ENCODE measurements at regions not wholly inside any gene's neighbourhood (a gene's known extent, or its start where the extent isn't known, plus 50 kb on each side); places are given as distances from the start of the nearest gene placed in this dataset.

GRCh38 chr15:87201986-87202385, 1054.6 kb downstream of the NTRK3 start:
- Histone ChIP-seq H3K4me3 (ENCODE audit: low read length) (no peak overlapping the region), H3K4me1 (ENCODE audit: control insufficient read depth, insufficient read depth, low read length) (no peaks in the 10 kb centered on the region), H3K36me3 (ENCODE audit: control insufficient read depth, insufficient read depth, low read length) (no peaks in the 10 kb centered on the region), H3K9ac (ENCODE audit: extremely low read depth, low read length, poor library complexity, severe bottlenecking) (no peak overlapping the region), H3K27ac (ENCODE audit: low read depth, low read length) (no peak overlapping the region), H3K9me3 (ENCODE audit: control insufficient read depth, low read length) (no peaks in the 10 kb centered on the region), H3K27me3 (ENCODE audit: control insufficient read depth, insufficient read depth, low read length, poor library complexity, severe bottlenecking) (no peaks in the 10 kb centered on the region)
- WGBS, 2 experiments (ENCODE audit: insufficient coverage in 1 of 2, insufficient read length in 1 of 2): 86% methylated on average over 2 of the region's 2 CpGs; no CpG with 5 or more reads in 1 of the 2 experiments
- H3K4me3 Mint-ChIP-seq: no peak overlapping the region
- no peaks in the 10 kb centered on the region for H3K27me3 Mint-ChIP-seq (ENCODE audit: insufficient read depth)
- H3K9me3 Mint-ChIP-seq: no peaks in the 10 kb centered on the region
- TF ChIP-seq, protein P1, sequence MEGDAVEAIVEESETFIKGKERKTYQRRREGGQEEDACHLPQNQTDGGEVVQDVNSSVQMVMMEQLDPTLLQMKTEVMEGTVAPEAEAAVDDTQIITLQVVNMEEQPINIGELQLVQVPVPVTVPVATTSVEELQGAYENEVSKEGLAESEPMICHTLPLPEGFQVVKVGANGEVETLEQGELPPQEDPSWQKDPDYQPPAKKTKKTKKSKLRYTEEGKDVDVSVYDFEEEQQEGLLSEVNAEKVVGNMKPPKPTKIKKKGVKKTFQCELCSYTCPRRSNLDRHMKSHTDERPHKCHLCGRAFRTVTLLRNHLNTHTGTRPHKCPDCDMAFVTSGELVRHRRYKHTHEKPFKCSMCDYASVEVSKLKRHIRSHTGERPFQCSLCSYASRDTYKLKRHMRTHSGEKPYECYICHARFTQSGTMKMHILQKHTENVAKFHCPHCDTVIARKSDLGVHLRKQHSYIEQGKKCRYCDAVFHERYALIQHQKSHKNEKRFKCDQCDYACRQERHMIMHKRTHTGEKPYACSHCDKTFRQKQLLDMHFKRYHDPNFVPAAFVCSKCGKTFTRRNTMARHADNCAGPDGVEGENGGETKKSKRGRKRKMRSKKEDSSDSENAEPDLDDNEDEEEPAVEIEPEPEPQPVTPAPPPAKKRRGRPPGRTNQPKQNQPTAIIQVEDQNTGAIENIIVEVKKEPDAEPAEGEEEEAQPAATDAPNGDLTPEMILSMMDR (conservative IDR thresholded peaks at IDR 0.05): no peak
- DNase-seq: no peak
- no peaks in the 10 kb centered on the region for H3K4me1 Mint-ChIP-seq
- no peaks in the 10 kb centered on the region for H3K36me3 Mint-ChIP-seq (ENCODE audit: low read depth)
- no peak overlapping the region for H3K27ac Mint-ChIP-seq

- WGBS, 2 experiments (ENCODE audit: insufficient coverage in 1 of 2, insufficient read length in 1 of 2): 83 to 100% methylated on average over 1 to 2 of the region's 2 CpGs
- H3K9me3 Mint-ChIP-seq: no peaks in the 10 kb centered on the region
Measured at GRCh38 chr15:87200149-87200548, 1056.4 kb downstream of the NTRK3 start.

DNA sequence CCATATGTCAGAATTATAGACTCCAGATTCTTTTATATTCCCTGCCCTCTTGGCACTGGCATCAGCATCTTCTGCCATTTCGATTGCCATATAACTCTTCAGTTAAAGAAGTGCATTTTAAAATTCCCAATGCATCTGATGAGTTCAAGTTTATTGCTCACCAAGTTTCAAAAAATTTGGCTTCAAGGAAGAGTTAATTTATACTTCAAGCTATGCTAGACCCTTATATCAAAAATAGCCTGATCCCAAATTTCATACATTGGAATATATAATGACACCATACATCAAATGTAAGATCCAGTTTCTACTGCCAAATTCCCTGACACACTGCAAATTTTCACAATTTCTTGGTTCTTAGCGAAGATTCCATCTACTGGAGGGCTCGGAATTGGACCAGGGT, 1058.6 kb downstream of the NTRK3 start:
- Mint-ChIP-seq H3K4me1 (no peaks in the 10 kb centered on the region), H3K27me3 (ENCODE audit: insufficient read depth) (no peaks in the 10 kb centered on the region), H3K9me3 (no peaks in the 10 kb centered on the region), H3K4me3 (no peak overlapping the region), H3K36me3 (ENCODE audit: low read depth) (no peaks in the 10 kb centered on the region), H3K27ac (no peak overlapping the region)
- no peak overlapping the region for H3K4me3 ChIP-seq (ENCODE audit: low read length)
- TF ChIP-seq, protein P1 (conservative IDR thresholded peaks at IDR 0.05): no peak
- no peaks in the 10 kb centered on the region for H3K9me3 ChIP-seq (ENCODE audit: control insufficient read depth, low read length)
- WGBS, 2 experiments (ENCODE audit: insufficient coverage in 1 of 2, insufficient read length in 1 of 2): 85 to 93% methylated on average over 3 of the region's 3 CpGs
- no peak overlapping the region for H3K9ac ChIP-seq (ENCODE audit: extremely low read depth, low read length, poor library complexity, severe bottlenecking)
- H3K4me1 ChIP-seq (ENCODE audit: control insufficient read depth, insufficient read depth, low read length): no peaks in the 10 kb centered on the region
- H3K27me3 ChIP-seq (ENCODE audit: control insufficient read depth, insufficient read depth, low read length, poor library complexity, severe bottlenecking): no peaks in the 10 kb centered on the region
- DNase-seq: no peak
- H3K27ac ChIP-seq (ENCODE audit: low read depth, low read length): no peak overlapping the region
- no peaks in the 10 kb centered on the region for H3K36me3 ChIP-seq (ENCODE audit: control insufficient read depth, insufficient read depth, low read length)

More at GRCh38 chr15:87200149-87200548, 1056.4 kb downstream of the NTRK3 start:
- Mint-ChIP-seq H3K27me3 (ENCODE audit: insufficient read depth) (no peaks in the 10 kb centered on the region), H3K36me3 (ENCODE audit: low read depth) (no peaks in the 10 kb centered on the region), H3K27ac (no peak overlapping the region), H3K4me3 (no peak overlapping the region), H3K4me1 (no peaks in the 10 kb centered on the region)
- Histone ChIP-seq H3K9me3 (ENCODE audit: control insufficient read depth, low read length) (no peaks in the 10 kb centered on the region), H3K27ac (ENCODE audit: low read depth, low read length) (no peak overlapping the region), H3K9ac (ENCODE audit: extremely low read depth, low read length, poor library complexity, severe bottlenecking) (no peak overlapping the region), H3K4me1 (ENCODE audit: control insufficient read depth, insufficient read depth, low read length) (no peaks in the 10 kb centered on the region), H3K27me3 (ENCODE audit: control insufficient read depth, insufficient read depth, low read length, poor library complexity, severe bottlenecking) (no peaks in the 10 kb centered on the region), H3K36me3 (ENCODE audit: control insufficient read depth, insufficient read depth, low read length) (no peaks in the 10 kb centered on the region), H3K4me3 (ENCODE audit: low read length) (no peak overlapping the region)
- no peak for DNase-seq
- TF ChIP-seq, protein P1 (conservative IDR thresholded peaks at IDR 0.05): no peak

Data from endodermal cell (in vitro differentiated cells).